DOHH2 (cell line): ENCODE measurements at regions not wholly inside any gene's neighbourhood (a gene's known extent, or its start where the extent isn't known, plus 50 kb on each side); places are given as distances from the start of the nearest gene placed in this dataset.
A peak's percentile ranks its signal among the peaks of the same experiment; 100 is the strongest.

Experiments
- CTCF ChIP-seq: fragments of 200-600 bp; sonication (generic); IDR thresholded peaks from one replicate; pipeline ENCODE4 v1.5.1; 2014; ENCODE audit warnings: antibody characterized with exemption, mild to moderate bottlenecking, low read depth, low read length; ENCODE audit not compliant: poor library complexity, severe bottlenecking
- EZH2phosphoT487 ChIP-seq: fragments of 200-600 bp; sonication (generic); IDR thresholded peaks from 2 replicates; pipeline ENCODE4 v1.6.1; 2017; ENCODE audit warnings: borderline replicate concordance, mild to moderate bottlenecking, antibody characterized with exemption, low read length, moderate library complexity, mixed read lengths

GRCh38 chrX:114075073-114075673, 508.7 kb upstream of the HTR2C start:
- TF ChIP-seq CTCF (peak; percentile 25), EZH2phosphoT487 (no peak)
